Cardiac fibroblast (primary cell): ENCODE measurements at regions not wholly inside any gene's neighbourhood (a gene's known extent, or its start where the extent isn't known, plus 50 kb on each side); places are given as distances from the start of the nearest gene placed in this dataset.

Source experiments
- DNase-seq, 2 donors: peaks; one replicate each; pipeline versions ENCODE4 v3.0.0 to v3.0.0-alpha.2; 2010; ENCODE audit warnings: low read depth in 2 of 2
- H3K4me3 ChIP-seq, 2 donors: replicated peaks in 1 of 2; 1 replicate in 1 of 2; 2 replicates in 1 of 2; pipeline ENCODE4 v1.5.1; 2011; ENCODE audit warnings: low read depth in 2 of 2, low read length in 2 of 2, mild to moderate bottlenecking in 2 of 2, moderate library complexity in 1 of 2
- CTCF ChIP-seq: IDR thresholded peaks from one replicate; pipeline ENCODE4 v1.5.1; 2011; ENCODE audit warnings: low read depth, mild to moderate bottlenecking, low read length, inconsistent platforms

- no peak overlapping the region for H3K4me3 ChIP-seq
- TF ChIP-seq CTCF = no peak
- DNase-seq = no peak
Measured at GRCh38 chr4:164301430-164301829, 452.5 kb upstream of the SMIM31 start.

GRCh38 chr4:164304101-164304639 is 449.8 kb upstream of the SMIM31 start:
- DNase-seq = no peak
- H3K4me3 ChIP-seq = no peak overlapping the region
- TF ChIP-seq CTCF = no peak

- H3K4me3 ChIP-seq = no peak overlapping the region
- TF ChIP-seq CTCF = no peak
- DNase-seq = no peak
Measured at GRCh38 chr4:164304861-164305260, 449.1 kb upstream of the SMIM31 start.

- TF ChIP-seq CTCF = no peak
- H3K4me3 ChIP-seq = no peak overlapping the region
- DNase-seq = no peak
Measured at GRCh38 chr4:164307262-164307661, 446.7 kb upstream of the SMIM31 start.

GRCh38 chr4:164312671-164313070 is 441.3 kb upstream of the SMIM31 start:
- H3K4me3 ChIP-seq = no peak overlapping the region
- no peak for DNase-seq
- TF ChIP-seq CTCF = no peak

GRCh38 chr4:164313853-164314252 is 440.1 kb upstream of the SMIM31 start:
- no peak for DNase-seq
- TF ChIP-seq CTCF = no peak
- no peak overlapping the region for H3K4me3 ChIP-seq

GRCh38 chr4:164318350-164318749 is 435.6 kb upstream of the SMIM31 start:
- H3K4me3 ChIP-seq = no peak overlapping the region
- DNase-seq = no peak
- TF ChIP-seq CTCF = no peak
